IMR-90 (cell line): ENCODE measurements at regions not wholly inside any gene's neighbourhood (a gene's known extent, or its start where the extent isn't known, plus 50 kb on each side); places are given as distances from the start of the nearest gene placed in this dataset.
A peak's percentile ranks its signal among the peaks of the same experiment; 100 is the strongest.

Experiments
- ATAC-seq: fragments of 200-7000 bp; cut with Tn5 transposase; 2 replicates; pipeline ENCODE4 v1.9.1; 2020; ENCODE audit warnings: low read depth, mild to moderate bottlenecking, moderate library complexity
- BruUV-seq: library from RNA; stranded (reverse); fragments of 400-500 nt; replicated peaks from 2 replicates; lab custom pipeline; 2021; lab: Mats Ljungman, UMichigan
- CTCF ChIA-PET: fragments of 300-600 bp; formaldehyde crosslinking; extraction: SDS; loops from one replicate; lab custom pipeline; 2021; ENCODE audit warnings: antibody characterized with exemption; lab: Yijun Ruan, JAX
- POLR2A ChIA-PET: fragments of 300-600 bp; sonication (Branson Sonifier 250); formaldehyde crosslinking; loops from one replicate; lab custom pipeline; 2022; ENCODE audit warnings: antibody characterized with exemption; ENCODE audit not compliant: unreplicated experiment; lab: Charles Lee
- DNase-seq: peaks from one replicate; pipeline ENCODE4 v3.0.0; 2013
- H2AFZ ChIP-seq: replicated peaks from 2 replicates; pipeline ENCODE3; 2013; ENCODE audit warnings: low read length, mild to moderate bottlenecking; ENCODE audit not compliant: poor library complexity
- H2AK5ac ChIP-seq: 2 replicates; pipeline ENCODE4 v1.6.1; 2013; ENCODE audit warnings: low read depth, low read length, inconsistent platforms
- H2AK9ac ChIP-seq: replicated peaks from 2 replicates; pipeline ENCODE3; 2013; ENCODE audit warnings: mild to moderate bottlenecking, low read depth, low read length, moderate library complexity; ENCODE audit not compliant: poor library complexity
- H2BK120ac ChIP-seq: 2 replicates; pipeline ENCODE4 v1.6.1; 2013; ENCODE audit warnings: low read depth, low read length, inconsistent platforms
- H2BK15ac ChIP-seq: 3 replicates; pipeline ENCODE4 v1.6.1; 2013; ENCODE audit warnings: low read depth, low read length, inconsistent platforms
- H2BK20ac ChIP-seq: 2 replicates; pipeline ENCODE4 v1.6.1; 2013; ENCODE audit warnings: low read depth, mild to moderate bottlenecking, inconsistent platforms, low read length, moderate library complexity
- H2BK5ac ChIP-seq: 2 replicates; pipeline ENCODE4 v1.6.1; 2013; ENCODE audit warnings: mild to moderate bottlenecking, low read depth, low read length, inconsistent platforms; ENCODE audit not compliant: poor library complexity, severe bottlenecking
- H3K14ac ChIP-seq: replicated peaks from 2 replicates; pipeline ENCODE4 v1.6.1; 2013; ENCODE audit warnings: low read depth, low read length, inconsistent platforms
- H3K18ac ChIP-seq: 2 replicates; pipeline ENCODE4 v1.6.1; 2013; ENCODE audit warnings: low read depth, low read length, control low read depth
- H3K23ac ChIP-seq: 2 replicates; pipeline ENCODE4 v1.6.1; 2013; ENCODE audit warnings: low read depth, low read length, inconsistent platforms
- H3K27ac ChIP-seq: 2 replicates; pipeline ENCODE4 v1.5.1; 2013; ENCODE audit warnings: mild to moderate bottlenecking, control low read depth, low read length; ENCODE audit not compliant: insufficient read depth
- H3K27me3 ChIP-seq: 2 replicates; pipeline ENCODE4 v1.6.1; 2013; ENCODE audit warnings: low read length; ENCODE audit not compliant: control insufficient read depth, insufficient read depth
- H3K36me3 ChIP-seq: 2 replicates; pipeline ENCODE4 v1.6.1; 2013; ENCODE audit warnings: low read length, mixed read lengths; ENCODE audit not compliant: control insufficient read depth, insufficient read depth
- H3K4ac ChIP-seq: 2 replicates; pipeline ENCODE4 v1.6.1; 2013; ENCODE audit warnings: low read depth, low read length, inconsistent platforms
- H3K4me1 ChIP-seq: 2 replicates; pipeline ENCODE4 v1.6.1; 2013; ENCODE audit warnings: low read length, mixed read lengths; ENCODE audit not compliant: control insufficient read depth, insufficient read depth
- H3K4me2 ChIP-seq: 2 replicates; pipeline ENCODE4 v1.6.1; 2013; ENCODE audit warnings: low read depth, mild to moderate bottlenecking, control low read depth, low read length, moderate library complexity
- H3K4me3 ChIP-seq: 2 replicates; pipeline ENCODE4 v1.5.1; 2013; ENCODE audit warnings: low read depth, mild to moderate bottlenecking, control low read depth, low read length, moderate library complexity; ENCODE audit not compliant: insufficient read depth
- H3K56ac ChIP-seq: 2 replicates; pipeline ENCODE4 v1.6.1; 2013; ENCODE audit warnings: low read length, inconsistent platforms; ENCODE audit not compliant: insufficient read depth; ENCODE audit errors: extremely low read depth
- H3K79me1 ChIP-seq, 2 experiments: 2 replicates each; pipeline ENCODE4 v1.6.1; 2013; ENCODE audit warnings: low read length in 2 of 2, inconsistent platforms in 1 of 2, low read depth in 1 of 2
- H3K9ac ChIP-seq: 2 replicates; pipeline ENCODE4 v1.6.1; 2013; ENCODE audit warnings: low read depth, low read length, control low read depth
- H3K9me1 ChIP-seq: 2 replicates; pipeline ENCODE4 v1.6.1; 2013; ENCODE audit warnings: low read length, inconsistent platforms; ENCODE audit not compliant: insufficient read depth
- H3K9me3 ChIP-seq: 2 replicates; pipeline ENCODE4 v1.6.1; 2013; ENCODE audit warnings: low read length; ENCODE audit not compliant: control insufficient read depth, insufficient read depth
- H4K20me1 ChIP-seq: 2 replicates; pipeline ENCODE4 v1.6.1; 2013; ENCODE audit warnings: low read length, inconsistent platforms; ENCODE audit not compliant: insufficient read depth
- H4K5ac ChIP-seq: 2 replicates; pipeline ENCODE4 v1.6.1; 2013; ENCODE audit warnings: mild to moderate bottlenecking, low read depth, low read length, control low read depth
- H4K8ac ChIP-seq, 2 experiments: 2 replicates each; pipeline ENCODE4 v1.6.1; 2013; ENCODE audit warnings: low read depth in 2 of 2, low read length in 2 of 2, control low read depth in 1 of 2, inconsistent platforms in 1 of 2
- H4K91ac ChIP-seq: 2 replicates; pipeline ENCODE4 v1.6.1; 2013; ENCODE audit warnings: low read depth, low read length, inconsistent platforms; ENCODE audit not compliant: insufficient read depth
- BHLHE40 ChIP-seq: fragments of 150-350 bp; IDR thresholded peaks from 2 replicates; pipeline ENCODE4 v1.6.1; 2016; ENCODE audit warnings: mild to moderate bottlenecking, low read depth, low read length
- CEBPB ChIP-seq: IDR thresholded peaks from 2 replicates; pipeline ENCODE4 v1.6.1; 2012; ENCODE audit warnings: low read depth, low read length, improper control_type of control experiment
- CHD1 ChIP-seq: IDR thresholded peaks from 2 replicates; pipeline ENCODE4 v1.6.1; 2012; ENCODE audit warnings: low read depth, low read length, improper control_type of control experiment
- CTCF ChIP-seq: conservative IDR thresholded peaks from 2 replicates; pipeline ENCODE4 v1.5.1; 2012; ENCODE audit warnings: mild to moderate bottlenecking, low read depth, low read length, improper control_type of control experiment
- FOS ChIP-seq: fragments of 150-350 bp; IDR thresholded peaks from 2 replicates; pipeline ENCODE4 v1.6.1; 2016; ENCODE audit warnings: low read depth, low read length
- MAFK ChIP-seq: IDR thresholded peaks from 2 replicates; pipeline ENCODE4 v1.6.1; 2012; ENCODE audit warnings: low read depth, low read length, improper control_type of control experiment
- POLR2A ChIP-seq: IDR thresholded peaks from 2 replicates; pipeline ENCODE4 v1.6.1; 2012; ENCODE audit warnings: mild to moderate bottlenecking, low read depth, low read length
- RAD21 ChIP-seq: IDR thresholded peaks from 2 replicates; pipeline ENCODE4 v1.6.1; 2012; ENCODE audit warnings: low read length, improper control_type of control experiment
- RCOR1 ChIP-seq: IDR thresholded peaks from 2 replicates; pipeline ENCODE4 v1.6.1; 2012; ENCODE audit warnings: mild to moderate bottlenecking, low read length, improper control_type of control experiment; ENCODE audit not compliant: insufficient replicate concordance
- SMC3 ChIP-seq: fragments of 150-350 bp; IDR thresholded peaks from 2 replicates; pipeline ENCODE4 v1.6.1; 2016; ENCODE audit warnings: low read depth, mild to moderate bottlenecking, antibody characterized with exemption, low read length, moderate library complexity
- WGBS, 2 experiments: methylation state at CpG; one replicate each; pipeline versions ENCODE4 v1.1.5 to v1.1.7; 2013; ENCODE audit warnings: missing lambda C conversion rate in 2 of 2; ENCODE audit not compliant: insufficient read length in 1 of 2; ENCODE audit errors: extremely low coverage in 2 of 2; 5-methylcytosine and 5-hydroxymethylcytosine counted together
- dilution Hi-C: fragments of 300-500 bp; cut with HindIII; formaldehyde crosslinking; loops from one replicate; pipeline ENCODE4 v1.14.3; 2018; ENCODE audit warnings: low sequenced_read_pairs; ENCODE audit not compliant: unreplicated experiment
- in situ Hi-C: fragments of 300-500 bp; cut with MboI; formaldehyde crosslinking; loops from 3 replicates; pipeline ENCODE4 v1.14.3; 2019; ENCODE audit warnings: low sequenced_read_pairs, inconsistent platforms, mixed read lengths
- intact Hi-C: fragments of 100-400 bp; cut with micrococcal nuclease; formaldehyde crosslinking; loops from 2 replicates; pipeline ENCODE4 v1.10.0; 2022

GRCh38 chr6:100177956-100178355 lies 183.9 kb upstream of the MCHR2 start:
- H3K9me3 ChIP-seq, result no peaks in the 10 kb centered on the region
- H2BK5ac ChIP-seq, result peak overlapping the region; percentile 93
- H3K4me1 ChIP-seq, result peaks cover 14% of the 10 kb centered on the region
- no peaks in the 10 kb centered on the region for H3K36me3 ChIP-seq
- peak overlapping the region; percentile 20 for H3K18ac ChIP-seq
- peak overlapping the region; percentile 69; the same call in 1 of the 2 replicates for H3K23ac ChIP-seq
- no peak overlapping the region for H3K27ac ChIP-seq
- dilution Hi-C loops, result no loop called here
- no TSS peak for BruUV-seq
- DNase-seq (no peak), ATAC-seq (no peak)
- TF ChIP-seq MAFK (no peak), FOS (no peak), RCOR1 (no peak), POLR2A (no peak), CEBPB (no peak), RAD21 (no peak), BHLHE40 (no peak), SMC3 (no peak), CHD1 (no peak), CTCF (no peak)
- ChIA-PET POLR2A (no interaction called here), CTCF (interaction anchor here (1.1 kb wide), 1 partner anchor 137 kb away, joined by 5 read pairs; no protein-coding TSS in a partner anchor)
- no peak overlapping the region for H3K4me3 ChIP-seq
- H3K9me1 ChIP-seq, result peaks cover 16% of the 10 kb centered on the region
- peak overlapping the region; percentile 2 for H3K14ac ChIP-seq
- H2BK15ac ChIP-seq, result peak overlapping the region; percentile 31; the same call in 2 of the 3 replicates
- H2AFZ ChIP-seq, result no peak overlapping the region
- WGBS, 2 experiments, result 40% methylated on average over 1 of the region's 1 CpG; no CpG with 5 or more reads in 1 of the 2 experiments
- peak overlapping the region; percentile 86 for H2BK120ac ChIP-seq
- peaks cover 3% of the 10 kb centered on the region; the same call in 1 of the 2 replicates for H4K20me1 ChIP-seq
- H3K4ac ChIP-seq, result peak overlapping the region; percentile 88
- no peak overlapping the region for H3K56ac ChIP-seq
- H4K91ac ChIP-seq, result peak overlapping the region; percentile 76
- intact Hi-C loops, result loop anchor here (2.0 kb wide), 1 partner anchor 169 kb away; no protein-coding TSS in a partner anchor
- H4K8ac ChIP-seq, result peak overlapping the region; percentile 25 to 32; a peak in 2 of 4 replicates
- no peaks in the 10 kb centered on the region for H3K27me3 ChIP-seq
- 0 out of 2 replicates have a peak overlapping the region, but pooled peaks have one; percentile 85 for H2BK20ac ChIP-seq
- H2AK9ac ChIP-seq, result peak overlapping the region; percentile 66
- H2AK5ac ChIP-seq, result peak overlapping the region; percentile 91
- H3K4me2 ChIP-seq, result no peak overlapping the region
- H4K5ac ChIP-seq, result 0 out of 2 replicates have a peak overlapping the region, but pooled peaks have one; percentile 27
- no peak overlapping the region for H3K9ac ChIP-seq
- no peaks in the 10 kb centered on the region for H3K79me1 ChIP-seq
- in situ Hi-C loops, result no loop called here
